Retinal pigment epithelial cell (primary cell): ENCODE measurements at regions not wholly inside any gene's neighbourhood (a gene's known extent, or its start where the extent isn't known, plus 50 kb on each side); places are given as distances from the start of the nearest gene placed in this dataset.

ENCODE experiments used
- DNase-seq: peaks from one replicate; pipeline ENCODE4 v3.0.0-alpha.2; 2010; ENCODE audit warnings: low read depth
- H3K4me3 ChIP-seq: 2 replicates; pipeline ENCODE4 v1.5.1; 2011; ENCODE audit warnings: mild to moderate bottlenecking, low read length, control low read depth, moderate library complexity
- CTCF ChIP-seq: conservative IDR thresholded peaks from 2 replicates; pipeline ENCODE4 v1.5.1; 2011; ENCODE audit warnings: low read depth, low read length, control low read depth, inconsistent platforms

- H3K4me3 ChIP-seq: no peak overlapping the region
- DNase-seq: no peak
- no peak for TF ChIP-seq CTCF
These were observed 353.2 kb downstream of the ADRA2A start for GRCh38 chr10:111430070-111430469.

GRCh38 chr10:111432588-111432987 is 355.8 kb downstream of the ADRA2A start:
- no peak for DNase-seq
- H3K4me3 ChIP-seq: no peak overlapping the region
- TF ChIP-seq CTCF: no peak

GRCh38 chr10:111435871-111436270 is 359.0 kb downstream of the ADRA2A start:
- DNase-seq: no peak
- no peak overlapping the region for H3K4me3 ChIP-seq
- no peak for TF ChIP-seq CTCF

GRCh38 chr10:111439034-111439842 is 362.4 kb downstream of the ADRA2A start:
- no peak for TF ChIP-seq CTCF
- DNase-seq: no peak
- H3K4me3 ChIP-seq: no peak overlapping the region

- TF ChIP-seq CTCF: no peak
- no peak for DNase-seq
- no peak overlapping the region for H3K4me3 ChIP-seq
These were observed 363.7 kb downstream of the ADRA2A start for GRCh38 chr10:111440501-111440900.

GRCh38 chr10:111445667-111446066 is 368.8 kb downstream of the ADRA2A start:
- TF ChIP-seq CTCF: no peak
- no peak for DNase-seq

GRCh38 chr10:111446966-111447365 is 370.1 kb downstream of the ADRA2A start:
- no peak overlapping the region for H3K4me3 ChIP-seq
- DNase-seq: no peak
- no peak for TF ChIP-seq CTCF

More at GRCh38 chr10:111445667-111446066, 368.8 kb downstream of the ADRA2A start:
- H3K4me3 ChIP-seq: no peak overlapping the region
